HEK293 (cell line): ENCODE measurements at regions not wholly inside any gene's neighbourhood (a gene's known extent, or its start where the extent isn't known, plus 50 kb on each side); places are given as distances from the start of the nearest gene placed in this dataset.

Source experiments
- CTCF ChIP-seq: fragments of 450-650 bp; formaldehyde crosslinking; IDR thresholded peaks from 2 replicates; pipeline ENCODE4 v1.5.1; 2016; ENCODE audit warnings: missing biosample characterization, missing genetic modification characterization
- EGR2 ChIP-seq: fragments of 450-650 bp; formaldehyde crosslinking; IDR thresholded peaks from 2 replicates; pipeline ENCODE4 v1.5.1; 2016; ENCODE audit warnings: low read depth, missing biosample characterization, missing genetic modification characterization
- HOXA7 ChIP-seq: sonication (generic); formaldehyde crosslinking; IDR thresholded peaks from 2 replicates; pipeline ENCODE4 v1.8.1; 2022; ENCODE audit warnings: missing genetic modification reagents, borderline replicate concordance
- REST ChIP-seq: fragments of 450-650 bp; formaldehyde crosslinking; IDR thresholded peaks from 2 replicates; pipeline ENCODE4 v1.5.1; 2016; ENCODE audit warnings: missing biosample characterization, missing genetic modification characterization
- TCF7L2 ChIP-seq: IDR thresholded peaks from 2 replicates; pipeline ENCODE4 v1.6.1; 2011; ENCODE audit warnings: low read depth, mild to moderate bottlenecking, inconsistent platforms, low read length, moderate library complexity, borderline replicate concordance
- YY1 ChIP-seq: fragments of 450-650 bp; formaldehyde crosslinking; IDR thresholded peaks from 2 replicates; pipeline ENCODE4 v1.5.1; 2018; ENCODE audit warnings: missing biosample characterization, missing genetic modification characterization
- ZNF121 ChIP-seq: fragments of 450-650 bp; formaldehyde crosslinking; IDR thresholded peaks from 2 replicates; pipeline ENCODE4 v1.5.1; 2016; ENCODE audit warnings: missing biosample characterization, missing genetic modification characterization
- ZNF184 ChIP-seq: fragments of 450-650 bp; IDR thresholded peaks from 2 replicates; pipeline ENCODE4 v1.5.1; 2018; ENCODE audit warnings: missing biosample characterization, mild to moderate bottlenecking, missing genetic modification characterization
- ZNF274 ChIP-seq, 2 experiments: fragments of 200-500 bp in 1 of 2; fragments of 450-650 bp in 1 of 2; sonication (Bioruptor generic) in 1 of 2; formaldehyde crosslinking in 1 of 2; IDR thresholded peaks; 2 replicates each; pipeline versions ENCODE4 v1.5.1 to v1.6.1; 2014 to 2016; ENCODE audit warnings: borderline replicate concordance in 1 of 2, inconsistent platforms in 1 of 2, low read length in 1 of 2, missing biosample characterization in 1 of 2, missing genetic modification characterization in 1 of 2
- ZNF394 ChIP-seq: fragments of 450-650 bp; formaldehyde crosslinking; IDR thresholded peaks from 2 replicates; pipeline ENCODE4 v1.5.1; 2016; ENCODE audit warnings: missing biosample characterization, missing genetic modification characterization, mild to moderate bottlenecking, moderate library complexity, borderline replicate concordance
- ZNF529 ChIP-seq: fragments of 450-650 bp; formaldehyde crosslinking; IDR thresholded peaks from 2 replicates; pipeline ENCODE4 v1.5.1; 2017; ENCODE audit warnings: missing genetic modification characterization, missing biosample characterization; ENCODE audit not compliant: insufficient replicate concordance
- ZNF561 ChIP-seq: fragments of 450-650 bp; IDR thresholded peaks from 2 replicates; pipeline ENCODE4 v1.5.1; 2018; ENCODE audit warnings: missing biosample characterization, missing genetic modification characterization, borderline replicate concordance
- ZNF629 ChIP-seq: fragments of 450-650 bp; formaldehyde crosslinking; IDR thresholded peaks from 2 replicates; pipeline ENCODE4 v1.5.1; 2017; ENCODE audit warnings: missing biosample characterization, missing genetic modification characterization

GRCh38 chr20:48482790-48483189 is 345.0 kb downstream of the PREX1 start:
- no peak for TF ChIP-seq ZNF561 (tag by site-specific recombination)
- no peak for TF ChIP-seq CTCF (tag by site-specific recombination)
- TF ChIP-seq ZNF394: no peak
- TF ChIP-seq ZNF629: no peak
- no peak for TF ChIP-seq EGR2
- TF ChIP-seq HOXA7 (CRISPR knock-in tag): no peak
- no peak for TF ChIP-seq ZNF184
- TF ChIP-seq ZNF529: no peak
- no peak for TF ChIP-seq ZNF121 (tag by site-specific recombination)
- TF ChIP-seq YY1: no peak
- TF ChIP-seq REST (tag by site-specific recombination): no peak
- no peak for TF ChIP-seq TCF7L2
- no peak for TF ChIP-seq ZNF274 (IDR thresholded peaks at IDR 0.05; ENCODE audit: low read length)
- no peak for TF ChIP-seq ZNF274 (tag by site-specific recombination; IDR thresholded peaks at IDR 0.05; ENCODE audit: borderline replicate concordance)
